ENCODE measurements at regions not wholly inside any gene's neighbourhood (a gene's known extent, or its start where the extent isn't known, plus 50 kb on each side); places are given as distances from the start of the nearest gene placed in this dataset.
"Not testable (repeated sequence)": the region's sequence is repeated elsewhere in the genome, so short reads cannot be mapped to it uniquely, and the experiment has no call there.

DNA sequence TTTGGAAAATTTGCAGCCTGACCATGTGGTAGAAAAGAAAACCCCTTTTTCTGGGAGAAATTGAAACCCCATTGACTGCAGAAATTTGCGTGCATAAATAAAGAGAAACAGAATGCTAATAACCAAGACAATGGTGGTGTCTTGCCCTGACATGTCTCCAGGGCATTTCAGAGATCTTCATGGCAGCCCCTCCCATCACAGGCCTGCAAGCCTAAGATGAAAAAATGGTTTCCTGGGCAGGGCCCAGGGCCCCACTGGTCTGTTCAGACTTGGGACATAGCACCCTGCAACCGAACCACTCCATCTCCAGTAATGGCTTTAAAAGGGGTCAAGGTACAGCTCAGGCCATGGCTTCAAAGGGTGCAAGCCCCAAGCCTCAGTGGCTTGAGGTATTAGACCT is 71.6 kb upstream of the SGIP1 start:
- DNase-seq = no peak

DNA sequence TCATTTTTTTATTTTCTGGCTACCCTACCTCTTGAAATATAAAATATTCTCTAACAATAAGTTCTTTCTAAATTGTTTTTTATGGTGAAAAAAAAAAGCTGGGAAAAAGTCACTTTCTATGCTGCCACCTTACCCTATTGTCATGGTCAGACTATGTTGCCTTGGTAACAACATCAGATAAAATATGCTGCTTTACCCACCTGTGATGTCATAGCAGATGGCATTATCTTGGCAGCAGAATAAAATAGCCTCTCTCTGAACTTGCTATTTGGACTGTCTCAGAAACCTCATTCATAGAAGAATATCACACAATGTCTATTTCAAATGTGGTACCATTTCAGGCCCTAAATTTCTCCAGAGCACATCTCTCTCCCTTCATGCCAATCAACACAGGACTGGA is 69.6 kb upstream of the SGIP1 start:
- no peak for DNase-seq

DNA sequence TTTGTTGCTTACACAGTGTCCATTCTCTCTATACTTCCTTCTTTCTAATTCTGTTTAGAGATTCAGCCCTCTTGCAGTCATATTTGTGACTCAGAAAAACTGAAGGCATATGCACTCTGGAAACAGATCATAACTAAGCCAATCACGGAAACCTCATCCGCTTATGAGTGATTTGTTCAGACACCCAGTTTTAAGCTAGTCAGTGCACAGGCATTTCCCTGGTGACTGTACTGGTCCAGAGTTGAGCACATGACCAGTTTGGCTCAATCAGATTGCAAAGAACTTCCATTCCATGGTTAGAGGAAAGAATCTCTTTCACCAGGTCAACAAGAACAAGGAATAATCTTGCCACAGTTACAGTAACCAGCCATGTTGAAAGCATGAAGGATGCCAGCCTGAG is 69.2 kb upstream of the SGIP1 start:
- DNase-seq = no peak

DNA sequence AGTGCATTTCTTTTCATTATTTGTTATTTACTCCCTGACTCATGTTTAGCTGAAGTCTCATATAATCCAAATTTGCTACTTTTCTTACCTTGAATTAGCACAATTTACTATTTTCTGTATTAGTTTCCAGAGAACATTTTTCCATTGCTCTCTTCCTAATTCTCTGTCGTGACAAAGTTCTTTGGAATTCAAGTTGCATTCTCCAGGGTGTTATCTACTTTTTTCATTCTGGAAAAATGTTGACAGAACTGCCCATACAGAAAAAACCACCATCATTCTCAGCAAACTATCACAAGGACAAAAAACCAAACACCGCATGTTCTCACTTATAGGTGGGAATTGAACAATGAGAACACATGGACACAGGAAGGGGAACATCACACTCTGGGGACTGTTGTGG is 67.3 kb upstream of the SGIP1 start:
- DNase-seq = not testable (repeated sequence)

DNA sequence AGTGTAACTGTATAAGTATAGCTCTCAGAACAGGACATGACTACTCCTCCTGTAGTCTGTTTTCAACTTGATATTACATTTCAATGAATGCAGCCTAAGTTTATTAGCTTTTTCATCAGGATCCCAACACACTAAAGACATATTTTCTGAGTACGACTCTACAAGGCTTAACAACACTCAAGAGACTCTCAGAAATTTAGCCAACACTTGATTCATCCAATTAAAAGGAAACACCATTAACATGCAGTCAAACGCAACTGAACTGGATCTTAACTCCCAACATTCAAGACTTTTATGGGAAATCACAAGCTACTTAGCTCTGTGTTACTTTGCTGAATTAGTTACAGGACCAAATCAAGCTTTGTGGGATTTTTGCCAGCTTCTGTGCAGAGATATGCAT is 65.2 kb upstream of the SGIP1 start:
- DNase-seq = no peak

DNA sequence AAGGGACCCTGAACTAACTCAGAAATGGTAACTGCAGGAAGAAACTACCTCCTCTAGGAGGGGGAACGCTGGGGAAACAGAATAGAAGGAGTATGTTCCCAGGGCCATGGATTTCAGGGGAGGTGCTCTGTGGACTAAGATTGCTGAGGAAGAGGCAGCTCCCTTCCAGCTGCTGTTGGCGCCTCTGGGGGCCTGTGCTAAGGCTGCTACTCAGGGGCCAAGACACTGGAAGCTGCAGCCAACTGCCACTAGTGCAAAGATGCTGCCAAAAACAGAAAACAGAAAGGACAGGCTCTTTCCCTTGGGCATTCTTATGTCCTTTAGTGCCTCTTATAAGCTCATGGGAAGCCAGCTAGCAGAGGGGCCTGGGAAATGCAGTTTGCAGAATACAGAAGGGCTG is 58.0 kb upstream of the SGIP1 start:
- no peak for DNase-seq

DNA sequence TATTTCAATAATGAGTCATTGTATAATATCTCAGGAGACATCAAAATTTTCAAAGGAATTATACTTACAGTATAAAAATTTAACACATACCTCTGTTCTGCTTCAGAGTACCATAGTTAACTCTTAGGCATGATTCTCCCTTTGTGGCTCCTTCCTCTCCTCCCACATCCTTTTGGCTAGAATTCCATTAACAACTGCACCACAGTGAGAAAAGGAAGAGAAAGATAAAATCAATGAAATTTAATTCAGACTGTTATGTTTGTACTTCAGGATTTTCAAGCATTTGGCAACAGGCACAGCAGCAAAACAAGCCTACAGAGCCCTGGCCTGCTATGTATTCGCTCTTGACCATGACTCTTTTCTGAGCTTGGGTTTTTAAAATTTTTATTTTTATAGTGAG is 57.2 kb upstream of the SGIP1 start:
- DNase-seq = no peak

DNA sequence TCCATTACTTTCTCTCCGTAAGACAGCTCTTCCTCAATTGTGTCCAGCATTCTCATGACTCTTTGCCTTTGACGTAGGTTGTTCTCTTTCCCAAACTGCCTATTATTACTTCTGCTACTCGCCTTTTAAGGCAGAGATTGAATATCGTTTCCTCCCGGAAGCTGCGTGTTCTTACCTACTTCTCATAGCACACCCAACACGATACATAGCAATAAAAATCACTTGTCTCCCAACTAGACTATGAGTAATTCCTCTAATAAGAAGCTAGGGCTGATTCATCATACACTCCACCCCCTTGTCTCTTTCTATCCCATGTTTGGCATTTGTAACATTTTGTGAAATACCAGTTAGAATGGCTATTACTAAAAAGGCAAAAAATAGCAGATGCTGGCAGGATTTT is 55.8 kb upstream of the SGIP1 start:
- no peak for DNase-seq

DNA sequence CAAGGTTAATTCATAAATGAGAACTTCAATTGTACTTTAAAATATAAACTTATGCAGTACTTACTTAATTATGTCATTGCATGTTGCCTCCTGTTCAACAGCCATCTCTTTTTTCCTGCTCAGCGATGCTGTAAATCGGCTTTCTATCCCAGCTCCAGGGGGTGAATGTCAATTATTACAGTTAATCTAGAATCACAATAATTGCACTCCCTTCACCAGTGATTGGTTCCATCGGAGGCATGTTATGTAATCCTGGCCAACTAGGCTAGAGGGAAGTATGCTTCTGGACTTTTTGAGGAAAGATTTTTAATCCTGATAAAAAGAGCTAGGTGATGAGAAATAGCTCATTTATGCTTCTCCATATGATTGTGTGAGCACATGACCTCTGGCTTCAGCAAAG is 53.8 kb upstream of the SGIP1 start:
- DNase-seq = no peak

DNA sequence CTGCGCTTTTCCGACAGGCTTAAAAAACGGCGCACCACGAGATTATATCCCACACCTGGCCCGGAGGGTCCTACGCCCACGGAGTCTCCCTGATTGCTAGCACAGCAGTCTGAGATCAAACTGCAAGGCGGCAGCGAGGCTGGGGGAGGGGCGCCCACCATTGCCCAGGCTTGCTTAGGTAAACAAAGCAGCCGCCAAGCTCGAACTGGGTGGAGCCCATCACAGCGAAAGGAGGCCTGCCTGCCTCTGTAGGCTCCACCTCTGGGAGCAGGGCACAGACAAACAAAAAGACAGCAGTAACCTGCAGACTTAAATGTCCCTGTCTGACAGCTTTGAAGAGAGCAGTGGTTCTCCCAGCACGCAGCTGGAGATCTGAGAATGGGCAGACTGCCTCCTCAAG is 52.7 kb upstream of the SGIP1 start:
- peak; percentile 44 for DNase-seq

Measured in NCI-H748 treated with DMSO at 0.1 percent for 48 hours (cell line).